ENCODE measurements at regions not wholly inside any gene's neighbourhood (a gene's known extent, or its start where the extent isn't known, plus 50 kb on each side); places are given as distances from the start of the nearest gene placed in this dataset.
"Not testable (repeated sequence)": the region's sequence is repeated elsewhere in the genome, so short reads cannot be mapped to it uniquely, and the experiment has no call there.

DNA sequence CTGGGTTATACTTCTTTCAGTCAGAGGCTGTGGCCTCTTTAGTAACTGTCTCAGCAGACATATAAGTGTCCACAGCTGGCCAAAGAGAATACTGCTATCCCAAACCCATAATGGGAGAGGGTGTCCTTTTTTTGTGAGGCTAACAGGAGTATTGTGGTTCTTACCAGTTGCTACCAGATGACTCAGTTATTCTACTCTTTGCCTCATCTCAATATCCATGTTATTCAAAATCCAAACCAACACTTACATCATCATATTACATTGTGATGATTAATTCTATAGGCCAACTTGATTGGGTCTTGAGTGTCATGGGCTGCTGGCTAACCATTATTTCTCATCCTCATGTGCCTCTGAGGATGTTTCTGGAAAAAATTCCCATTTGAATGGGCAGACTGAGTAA lies 120.9 kb downstream of the TMEM168 start:
- DNase-seq (ENCODE audit: low read depth): peak; percentile 24

DNA sequence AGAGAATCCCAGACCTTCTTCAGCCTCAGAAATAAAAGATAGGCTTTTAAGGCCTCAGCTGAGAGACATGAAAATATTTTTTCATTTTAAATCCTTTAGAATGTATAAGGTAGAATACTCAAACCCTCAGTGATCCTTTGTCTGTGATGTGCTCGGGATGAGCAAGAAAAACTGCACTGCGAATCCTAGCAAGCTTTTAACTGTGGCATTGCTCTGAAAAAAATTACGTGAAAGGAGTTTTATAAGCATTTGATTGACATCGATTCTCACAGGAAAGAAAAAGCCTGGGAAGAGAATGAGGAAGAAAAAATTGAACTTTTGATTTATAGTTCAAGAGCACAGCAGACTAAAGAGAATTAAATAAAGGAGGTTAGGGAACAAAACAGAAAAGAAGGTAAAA lies 120.0 kb downstream of the TMEM168 start:
- no peak for DNase-seq (ENCODE audit: low read depth)

DNA sequence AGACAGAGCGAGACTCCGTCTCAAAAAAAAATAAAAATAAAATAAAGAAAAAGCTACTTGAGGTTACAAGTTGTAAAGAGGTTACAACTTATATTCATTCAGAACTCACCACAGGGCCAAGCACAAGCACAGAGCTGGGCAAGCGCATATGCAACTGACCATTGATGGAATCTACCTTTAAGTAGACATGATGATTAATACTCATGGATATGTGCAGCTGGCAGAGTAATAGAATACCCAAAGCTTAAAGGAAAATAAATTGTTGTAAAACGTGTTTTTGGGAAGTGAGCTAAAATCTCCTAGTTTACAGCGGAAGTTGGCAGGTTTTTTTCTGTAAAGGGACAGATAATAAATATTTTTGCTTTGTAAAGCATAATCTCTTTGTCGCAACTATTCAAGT lies 111.6 kb downstream of the TMEM168 start:
- no peak for DNase-seq (ENCODE audit: low read depth)

GRCh38 chr7:112689466-112690177 lies 100.6 kb downstream of the TMEM168 start:
- not testable (repeated sequence) for DNase-seq (ENCODE audit: low read depth)

- DNase-seq (ENCODE audit: low read depth): no peak
Observed at GRCh38 chr7:112692333-112692732, 97.9 kb downstream of the TMEM168 start.

DNA sequence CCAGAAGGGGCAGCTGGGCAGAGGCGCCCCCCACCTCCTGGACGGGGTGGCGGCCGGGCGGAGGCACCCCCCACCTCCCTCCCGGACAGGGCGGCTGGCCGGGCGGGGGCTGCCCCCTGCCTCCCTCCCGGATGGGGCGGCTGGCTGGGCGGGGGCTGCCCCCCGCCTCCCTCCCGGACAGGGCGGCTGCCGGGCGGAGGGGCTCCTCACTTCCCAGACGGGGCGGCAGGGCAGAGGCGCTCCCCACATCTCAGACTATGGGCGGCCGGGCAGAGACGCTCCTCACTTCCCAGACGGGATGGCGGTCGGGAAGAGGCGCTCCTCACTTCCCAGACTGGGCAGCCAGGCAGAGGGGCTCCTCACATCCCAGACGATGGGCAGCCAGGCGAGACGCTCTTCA lies 93.0 kb downstream of the TMEM168 start:
- not testable (repeated sequence) for DNase-seq (ENCODE audit: low read depth)

DNA sequence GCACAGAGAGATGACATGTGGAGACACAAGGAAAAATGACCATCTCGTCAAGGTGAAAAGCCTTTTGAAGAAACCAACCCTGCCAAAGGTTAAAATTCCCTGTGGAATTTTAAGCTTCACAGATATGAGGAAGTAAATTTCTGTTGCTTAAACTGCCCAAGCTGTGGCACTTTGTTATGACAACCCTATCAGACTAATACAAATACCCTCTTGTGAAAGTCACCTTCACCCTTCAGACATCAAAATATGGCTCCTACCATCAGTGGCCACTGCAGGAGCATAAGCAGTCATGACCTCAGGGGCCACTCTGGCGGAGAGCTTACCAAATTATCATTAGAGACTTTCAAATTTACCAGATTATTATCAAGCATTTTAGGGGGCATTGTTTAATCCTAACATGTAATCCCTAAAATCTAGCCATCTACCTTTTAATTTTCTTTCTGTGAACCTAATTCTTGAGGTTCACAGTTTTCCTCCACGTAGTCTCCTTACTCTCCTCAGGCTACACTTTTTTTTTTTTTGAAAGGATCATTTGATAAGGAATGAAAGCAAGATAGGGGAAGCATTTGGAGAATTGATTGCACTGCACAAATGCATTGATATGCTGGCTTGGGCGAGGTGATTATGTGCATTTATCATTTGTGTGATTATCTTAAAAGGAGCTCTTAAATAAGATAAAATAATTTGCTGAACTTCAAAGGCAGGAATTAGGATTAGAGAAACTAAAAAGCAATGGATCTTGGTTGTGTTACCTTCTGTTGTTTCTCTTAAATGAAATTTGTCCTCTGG lies 90.3 kb downstream of the TMEM168 start:
- DNase-seq (ENCODE audit: low read depth): no peak

DNA sequence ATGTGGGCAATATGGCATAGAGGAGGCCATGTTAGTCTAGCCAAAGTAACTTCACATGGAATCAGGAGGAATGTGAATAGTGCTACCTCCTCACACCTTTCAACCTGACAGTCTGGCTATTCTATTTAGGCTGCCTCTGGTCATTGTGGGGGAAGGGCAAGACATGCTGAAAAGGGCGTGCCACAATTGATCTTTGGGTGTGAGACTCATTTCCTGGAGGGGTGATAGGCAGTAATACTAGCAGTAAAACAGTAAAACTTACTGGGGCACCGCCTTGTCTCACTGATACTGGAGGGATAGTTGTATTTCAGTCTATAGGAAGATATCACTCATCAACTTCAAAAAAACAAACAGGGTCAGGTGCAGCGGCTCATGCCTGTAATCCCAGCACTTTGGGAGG lies 88.7 kb downstream of the TMEM168 start:
- no peak for DNase-seq (ENCODE audit: low read depth)

DNA sequence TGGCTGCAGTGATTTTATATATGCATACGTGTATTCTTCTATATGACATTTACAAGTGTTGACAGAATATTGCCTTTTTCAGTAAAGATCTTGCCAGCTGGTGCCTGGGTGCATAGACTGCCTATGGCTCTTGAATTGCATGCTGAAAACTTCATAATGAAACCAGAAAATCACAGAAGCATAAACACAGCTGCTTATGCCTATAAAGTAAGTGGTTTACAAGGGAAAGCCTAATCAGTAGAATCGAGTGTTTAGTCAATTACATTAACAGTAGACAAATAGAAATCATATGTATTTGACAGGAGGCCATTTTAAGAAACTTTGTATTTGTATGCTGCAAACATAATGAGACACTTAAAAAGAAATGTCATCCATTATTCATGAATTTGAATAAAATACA lies 82.5 kb downstream of the TMEM168 start:
- DNase-seq (ENCODE audit: low read depth): no peak

- DNase-seq (ENCODE audit: low read depth): no peak
Observed at GRCh38 chr7:112708236-112708635, 82.0 kb downstream of the TMEM168 start.
